ENCODE measurements at regions not wholly inside any gene's neighbourhood (a gene's known extent, or its start where the extent isn't known, plus 50 kb on each side); places are given as distances from the start of the nearest gene placed in this dataset.

DNA sequence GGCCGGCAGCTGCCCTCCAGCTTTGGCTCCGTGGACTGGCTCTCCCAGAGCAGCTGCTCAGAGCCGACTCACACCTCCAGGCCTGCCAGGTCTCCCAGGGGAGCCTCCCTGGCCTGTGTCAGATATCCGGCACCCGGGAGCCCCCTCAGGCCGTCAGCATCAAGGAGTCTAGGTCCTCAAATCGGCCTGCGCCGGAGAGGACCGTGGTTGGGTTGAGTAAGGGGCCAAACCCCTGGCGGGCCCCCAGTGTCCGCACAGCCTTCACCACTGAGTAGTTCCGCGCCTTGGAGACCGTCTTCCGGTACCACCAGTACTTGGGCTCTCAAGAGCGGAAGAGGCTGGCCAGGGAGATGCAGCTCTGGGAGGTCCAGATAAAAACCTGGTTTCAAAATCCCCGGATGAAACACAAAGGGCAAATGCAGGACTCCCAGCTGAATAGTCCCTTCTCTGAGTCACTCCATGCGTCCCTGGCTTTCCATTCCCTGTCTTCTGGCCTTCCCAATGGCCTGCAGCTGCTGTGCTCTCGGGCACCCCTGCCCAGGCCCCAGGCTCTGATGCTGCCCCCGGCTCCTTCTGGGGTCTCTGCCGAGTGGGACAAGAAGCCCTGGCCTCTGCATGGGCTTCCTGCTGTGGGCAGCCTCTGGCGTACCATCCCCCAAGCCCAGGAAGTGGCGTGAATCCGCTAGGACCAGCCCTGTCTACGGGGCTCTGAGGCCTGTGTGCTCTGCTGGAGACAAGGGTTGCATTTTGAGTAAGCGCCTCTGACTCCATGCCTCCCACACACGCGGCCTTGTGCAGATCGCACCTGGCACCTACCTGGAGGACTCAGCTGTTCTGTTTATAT, 245.1 kb upstream of the ATXN7L3B start:
- DNase-seq: peak in 2 of 10 donors; percentile 72 to 79
- intact Hi-C loops (cut with DNase I): no loop called here

DNA sequence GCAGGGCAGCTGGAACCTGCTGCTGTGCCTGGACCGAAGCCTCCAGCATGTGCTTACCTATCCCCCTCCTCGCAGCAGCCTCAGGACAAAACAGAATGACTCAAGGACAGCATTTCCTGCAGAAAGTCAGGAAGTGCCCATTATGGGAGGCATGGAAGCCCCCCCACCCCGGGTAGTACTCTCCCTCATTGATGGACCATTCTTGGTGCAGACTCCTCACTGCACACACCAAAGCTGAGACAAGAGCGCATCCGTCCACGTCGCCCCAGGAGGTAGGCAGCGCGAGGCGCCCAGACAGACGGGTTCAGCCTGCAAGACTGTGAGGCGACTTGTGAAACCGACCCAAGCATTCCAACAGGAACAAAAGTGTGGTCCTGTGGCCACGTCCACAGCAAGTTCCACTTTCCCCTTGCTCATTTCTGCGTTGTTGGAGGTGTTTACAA, 243.9 kb upstream of the ATXN7L3B start:
- intact Hi-C loops (cut with DNase I): no loop called here
- DNase-seq: peak in 2 of 10 donors; percentile 52 to 74

DNA sequence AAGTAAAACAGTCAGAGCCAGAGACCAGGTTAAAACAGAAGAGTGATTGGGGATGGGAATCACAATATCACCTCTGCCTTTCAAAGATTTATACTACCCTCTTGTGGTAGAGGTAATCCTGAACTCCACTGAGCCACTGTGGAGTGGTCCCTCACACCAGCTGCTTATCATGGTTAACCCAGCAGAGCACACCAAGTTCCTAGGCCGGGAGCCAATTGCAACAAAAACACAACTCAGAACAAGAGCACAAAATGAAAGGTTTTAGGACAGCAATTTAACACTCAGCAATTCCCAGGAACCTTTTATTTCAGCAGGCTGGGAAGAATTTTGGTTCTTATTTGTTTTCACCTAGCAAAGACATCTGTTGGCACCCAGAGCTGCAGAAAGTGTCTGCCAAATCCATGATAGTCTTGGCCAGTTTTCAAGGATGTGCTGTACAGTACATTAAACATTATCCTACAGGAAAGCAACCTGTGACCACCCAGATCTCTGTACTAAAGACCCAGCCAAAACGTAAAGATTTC, 220.5 kb upstream of the ATXN7L3B start:
- intact Hi-C loops (cut with DNase I): loop anchor here (10.0 kb wide), 1 partner anchor 382 kb away; no protein-coding TSS in a partner anchor
- peak in 6 of 10 donors; percentile 33 to 87 (median 62) for DNase-seq

DNA sequence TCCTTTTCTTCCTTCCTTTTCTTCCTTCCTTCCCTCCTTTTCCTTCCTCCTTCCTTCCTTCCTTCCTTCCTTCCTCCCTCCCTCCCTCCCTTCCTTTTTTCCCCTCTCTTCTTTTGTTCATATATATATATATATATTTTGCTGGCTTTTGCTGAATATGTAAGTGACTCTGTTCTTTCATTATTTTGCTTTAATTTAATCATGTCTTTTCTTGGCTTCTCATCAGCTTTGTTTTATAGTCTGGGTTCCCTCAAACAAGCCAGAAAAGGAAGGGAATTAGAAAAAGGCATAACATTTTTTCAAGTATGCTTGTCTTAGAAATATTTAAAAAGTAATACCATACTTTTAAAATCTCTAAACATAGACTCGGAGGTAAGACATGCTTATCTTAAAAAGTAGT, 219.9 kb upstream of the ATXN7L3B start:
- DNase-seq: no peak
- intact Hi-C loops (cut with DNase I): loop anchor here (10.0 kb wide), 1 partner anchor 383 kb away; no protein-coding TSS in a partner anchor

DNA sequence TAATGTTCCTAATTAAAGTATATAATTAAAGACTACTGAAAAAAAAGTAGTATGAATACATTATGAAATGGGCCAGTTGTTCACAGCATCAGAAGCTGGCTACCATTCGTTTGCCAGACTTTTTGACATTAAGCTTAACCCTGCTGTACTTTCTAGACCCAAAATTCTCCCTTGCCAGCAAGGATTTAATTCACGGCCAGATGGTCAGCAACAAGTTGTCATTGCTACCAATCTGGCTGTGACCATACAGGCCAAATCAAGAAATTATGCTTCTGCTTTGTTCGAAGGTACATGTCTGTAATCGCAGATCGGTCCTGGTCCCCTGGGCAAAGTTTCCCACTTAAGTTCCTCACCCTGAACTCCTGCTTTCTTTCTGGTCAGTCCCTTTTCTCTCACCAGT, 217.7 kb upstream of the ATXN7L3B start:
- intact Hi-C loops (cut with DNase I): loop anchor here (10.0 kb wide), 1 partner anchor 385 kb away; no protein-coding TSS in a partner anchor
- no peak for DNase-seq

DNA sequence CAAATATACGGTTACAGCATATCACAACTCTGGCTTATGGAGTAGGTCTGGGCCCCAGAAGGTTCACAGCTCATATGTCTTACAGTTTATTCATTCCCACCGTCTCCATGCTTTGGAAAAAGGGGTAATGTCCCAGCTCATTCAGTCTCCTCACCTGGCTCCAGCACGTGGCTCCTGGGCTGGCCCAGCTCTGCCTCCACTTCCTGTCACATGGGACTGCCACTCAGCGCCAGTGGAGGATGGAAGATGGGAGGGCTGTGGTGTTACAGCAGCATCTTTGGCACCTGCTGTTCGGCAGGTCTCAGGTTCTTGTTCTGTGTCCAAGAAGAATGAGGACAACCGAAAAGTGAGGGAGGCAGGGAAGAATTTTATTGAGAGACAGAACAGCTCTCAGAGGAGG, 216.3 kb upstream of the ATXN7L3B start:
- intact Hi-C loops (cut with DNase I): no loop called here
- peak in 1 of 10 donors; percentile 59 for DNase-seq

DNA sequence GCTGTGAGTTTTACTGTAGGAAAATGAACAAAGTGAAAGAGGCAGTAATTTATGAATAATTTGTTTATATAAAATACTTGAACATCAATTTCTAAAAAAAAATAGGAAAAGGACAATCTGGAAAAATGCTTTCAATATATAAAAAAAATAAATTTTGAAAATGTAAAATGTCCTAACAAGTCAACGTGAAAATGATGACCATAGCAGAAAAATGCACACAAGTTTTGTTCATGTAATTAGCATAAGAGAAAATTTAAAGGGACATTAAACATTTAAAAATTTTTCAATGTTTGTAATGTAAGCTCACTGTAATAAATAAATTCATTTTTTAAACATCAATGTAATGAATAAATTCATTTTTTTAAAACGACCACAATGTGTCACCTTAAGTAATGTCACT, 214.8 kb upstream of the ATXN7L3B start:
- intact Hi-C loops (cut with DNase I): no loop called here
- no peak for DNase-seq

DNA sequence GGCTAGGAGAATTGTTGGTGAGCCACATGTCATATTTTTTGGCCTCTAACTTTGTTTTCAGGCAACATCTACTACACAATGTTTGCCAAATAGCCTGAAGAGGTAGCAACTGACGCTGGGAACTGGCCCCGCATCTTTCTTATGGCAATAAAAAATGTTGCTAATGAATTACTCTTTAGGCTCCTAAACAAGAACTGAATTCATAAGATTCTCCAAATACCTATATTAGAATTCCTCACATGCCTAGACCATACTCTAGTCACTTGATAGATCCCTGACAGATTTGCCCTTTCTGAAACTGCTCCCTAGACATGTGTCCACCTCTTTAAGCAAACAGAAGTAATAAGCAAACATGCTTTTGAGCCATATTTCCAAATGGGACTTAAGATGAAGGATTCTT, 209.0 kb upstream of the ATXN7L3B start:
- intact Hi-C loops (cut with DNase I): no loop called here
- DNase-seq: no peak

DNA sequence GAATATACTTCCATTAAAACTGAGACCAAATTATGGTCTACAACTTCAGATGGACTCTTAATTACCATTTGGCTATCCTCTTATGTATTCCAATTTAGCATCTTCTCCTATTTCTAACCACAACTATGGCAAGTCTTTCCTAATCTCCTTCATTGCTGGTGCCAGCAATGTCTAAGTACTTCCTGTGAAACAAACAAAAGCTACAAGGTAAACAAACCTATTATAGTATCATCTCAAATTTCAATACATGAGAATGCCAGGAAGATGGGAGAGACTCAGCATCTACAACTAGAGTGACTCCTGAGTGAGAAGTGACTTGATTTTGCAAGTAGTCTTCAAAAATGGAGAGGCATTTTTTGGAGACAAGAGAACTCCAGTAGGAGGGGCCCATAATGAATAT, 202.9 kb upstream of the ATXN7L3B start:
- intact Hi-C loops (cut with DNase I): no loop called here
- DNase-seq: no peak

DNA sequence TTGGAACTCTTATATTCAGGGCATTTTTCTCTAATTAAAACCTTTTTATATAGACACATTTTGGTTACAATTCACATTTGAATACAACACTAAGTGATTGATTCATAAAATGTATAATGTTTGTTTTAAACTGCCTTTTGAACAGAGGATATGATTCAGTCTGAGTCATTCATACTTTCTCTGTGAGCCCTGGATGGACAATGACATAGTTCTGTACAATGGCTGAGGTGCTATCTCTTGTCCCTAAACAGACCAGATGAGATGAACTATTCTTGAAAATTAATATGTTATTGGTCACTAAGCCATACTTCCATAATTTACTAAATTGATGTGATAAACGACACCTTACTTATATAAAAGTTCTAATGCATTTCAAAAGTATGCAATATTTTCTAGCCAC, 199.7 kb upstream of the ATXN7L3B start:
- intact Hi-C loops (cut with DNase I): no loop called here
- DNase-seq: no peak

DNA sequence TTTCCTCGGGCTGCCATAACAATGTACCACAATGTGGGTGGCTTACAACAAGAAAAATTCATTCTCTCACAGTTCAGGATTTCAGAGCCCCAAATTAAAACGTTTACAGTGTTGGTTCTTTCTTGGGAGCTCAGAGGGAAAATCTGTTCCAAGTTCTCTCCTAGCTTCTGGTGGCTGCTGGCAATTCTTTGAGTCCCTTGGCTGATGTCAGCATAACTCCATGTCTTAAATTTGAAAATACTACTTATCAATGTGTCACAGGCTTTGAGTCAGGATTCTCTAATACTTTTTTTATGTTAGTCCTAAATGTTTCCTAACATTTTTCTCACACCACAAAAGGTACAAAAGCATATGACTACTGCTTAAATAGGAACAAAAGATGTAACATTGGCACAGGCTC, 198.4 kb upstream of the ATXN7L3B start:
- DNase-seq: no peak
- intact Hi-C loops (cut with DNase I): no loop called here

DNA sequence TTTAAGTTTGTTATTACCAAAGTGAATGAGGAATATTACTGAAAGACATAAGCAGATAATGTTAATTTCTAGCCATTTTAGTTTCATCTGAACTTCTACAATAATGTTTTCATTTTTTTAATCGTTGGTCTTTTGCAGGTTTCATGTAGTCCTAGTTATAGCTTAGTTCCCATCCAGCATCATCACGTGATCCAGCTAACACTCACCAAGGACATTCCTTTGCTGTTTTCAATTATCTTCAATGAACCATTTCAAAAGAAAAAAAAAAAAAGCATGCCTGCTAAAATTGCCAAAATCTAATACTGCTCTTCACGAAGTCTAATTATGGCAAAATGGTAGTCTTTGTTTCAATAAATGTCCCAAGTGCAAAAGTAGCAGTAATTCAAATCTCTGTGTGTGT, 187.7 kb upstream of the ATXN7L3B start:
- no peak for DNase-seq
- intact Hi-C loops (cut with DNase I): no loop called here

DNA sequence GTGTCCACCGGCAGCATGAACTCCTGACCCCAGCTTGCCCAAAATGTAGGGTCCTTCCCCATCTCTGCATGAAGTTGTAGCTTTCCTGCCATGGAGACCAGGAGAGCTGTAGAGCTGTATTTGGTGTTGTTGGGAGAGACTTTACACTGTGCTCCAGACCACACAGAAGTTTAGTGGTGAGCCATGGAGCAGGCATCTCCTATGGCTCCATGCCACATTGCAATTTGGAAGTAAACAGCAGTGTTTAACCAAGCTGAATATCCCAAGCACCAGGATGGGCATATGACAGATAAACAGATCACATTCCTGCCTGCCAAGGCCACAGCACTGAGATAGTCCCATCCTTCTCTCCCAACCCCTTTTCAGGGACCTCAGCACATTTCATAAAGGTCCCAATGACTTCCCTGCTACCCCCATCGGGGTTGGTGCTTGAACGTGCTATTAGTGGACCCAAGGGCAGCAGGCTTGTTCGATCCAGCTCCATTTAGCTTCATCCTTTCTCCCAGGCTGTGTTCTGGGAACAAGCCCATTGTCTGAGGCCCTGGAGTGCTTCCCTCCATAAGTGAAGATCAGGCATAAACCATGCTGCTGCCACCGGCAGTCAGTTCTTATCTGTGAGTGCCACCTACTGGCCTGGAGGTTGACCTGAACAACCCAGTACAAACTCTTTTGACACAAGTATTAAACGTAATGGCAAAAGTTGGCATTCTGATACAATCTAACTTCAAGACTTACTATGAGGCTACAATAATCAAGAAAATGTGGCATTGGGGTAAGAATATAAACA, 172.3 kb upstream of the ATXN7L3B start:
- DNase-seq: peak in 3 of 10 donors; percentile 23 to 83 (median 32)
- intact Hi-C loops (cut with DNase I): no loop called here

DNA sequence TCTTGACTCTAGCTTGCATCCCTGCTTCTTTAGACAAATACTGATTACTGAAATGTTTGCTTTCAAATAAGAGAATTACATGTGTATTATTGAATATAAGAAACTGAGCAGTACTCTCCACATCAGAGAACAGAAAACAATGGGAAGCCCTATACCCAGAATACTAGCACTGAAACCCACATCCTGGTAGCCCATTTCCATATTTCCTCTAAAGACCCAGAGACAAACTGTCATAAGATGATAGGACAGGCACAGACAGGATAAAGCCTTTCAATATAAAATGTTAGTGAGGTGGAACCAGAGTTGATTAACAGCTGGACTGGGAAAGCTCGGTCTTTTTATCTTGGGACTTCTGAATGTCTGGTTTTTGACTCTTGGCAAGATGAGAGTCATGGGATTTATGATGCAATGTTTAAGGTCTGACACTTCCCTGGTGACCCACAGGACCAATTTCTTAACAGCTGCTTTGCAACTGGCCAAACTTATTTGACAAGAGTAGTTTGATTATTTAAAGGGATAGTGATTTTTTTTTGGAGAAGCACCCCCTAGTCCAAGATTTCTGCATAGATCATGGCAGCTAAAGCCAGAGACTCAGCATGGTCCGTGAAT, 166.9 kb upstream of the ATXN7L3B start:
- intact Hi-C loops (cut with DNase I): no loop called here
- no peak for DNase-seq

DNA sequence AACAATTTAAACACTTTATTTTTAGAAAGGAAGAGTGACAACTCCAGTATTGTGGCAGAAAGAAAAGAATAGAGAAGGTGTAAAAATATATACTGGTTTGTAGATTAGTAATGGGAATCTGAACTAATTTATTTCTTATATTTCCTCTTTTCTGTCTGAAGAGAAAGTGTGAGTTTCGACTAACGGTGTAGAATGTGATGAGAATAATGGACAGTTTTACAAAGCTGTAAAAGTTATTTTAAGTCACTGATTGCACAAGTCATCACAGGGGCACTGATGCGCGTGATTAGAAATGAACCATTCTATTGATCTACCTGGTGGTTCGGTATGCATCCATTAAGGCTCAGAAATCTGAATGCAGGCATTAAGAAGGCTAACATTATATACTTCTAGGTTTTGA, 158.5 kb upstream of the ATXN7L3B start:
- intact Hi-C loops (cut with DNase I): no loop called here
- no peak for DNase-seq

DNA sequence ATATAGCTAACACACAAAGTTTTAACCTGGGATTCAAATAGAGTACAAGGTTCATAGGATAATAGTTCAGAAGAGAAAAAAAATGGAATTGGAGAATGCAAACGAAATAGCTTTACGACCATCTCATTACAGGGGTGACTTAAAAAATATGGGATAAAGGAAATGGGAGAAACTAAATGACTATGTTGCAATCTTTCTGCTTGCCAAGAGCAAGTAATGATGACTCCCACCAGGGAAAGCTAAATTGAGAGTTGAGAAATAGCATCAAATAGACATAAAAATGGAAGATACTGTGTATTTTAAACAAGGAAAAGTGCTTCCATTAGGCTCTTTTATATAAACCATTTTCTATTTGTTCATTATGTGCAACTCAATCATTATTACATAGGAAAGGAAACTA, 155.7 kb upstream of the ATXN7L3B start:
- DNase-seq: no peak
- intact Hi-C loops (cut with DNase I): no loop called here

DNA sequence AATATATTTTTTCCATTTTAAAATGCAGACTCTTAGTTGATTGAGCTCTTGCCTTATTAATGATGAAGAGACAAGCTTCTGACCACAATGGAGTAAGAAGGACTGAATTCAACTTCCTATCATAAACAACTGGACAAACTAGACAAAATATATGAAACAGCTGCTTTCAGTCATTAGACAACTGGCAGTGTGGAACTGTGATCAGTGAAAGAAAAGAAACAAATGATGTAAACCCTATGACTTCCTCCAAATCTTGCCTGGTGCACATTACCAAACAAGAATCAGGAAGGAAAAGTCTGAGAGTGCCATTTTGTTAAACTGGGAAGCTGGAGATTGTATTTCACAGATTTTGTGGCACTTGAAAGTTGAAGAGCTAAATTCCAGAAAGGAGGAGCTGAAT, 154.7 kb upstream of the ATXN7L3B start:
- no peak for DNase-seq
- intact Hi-C loops (cut with DNase I): no loop called here

DNA sequence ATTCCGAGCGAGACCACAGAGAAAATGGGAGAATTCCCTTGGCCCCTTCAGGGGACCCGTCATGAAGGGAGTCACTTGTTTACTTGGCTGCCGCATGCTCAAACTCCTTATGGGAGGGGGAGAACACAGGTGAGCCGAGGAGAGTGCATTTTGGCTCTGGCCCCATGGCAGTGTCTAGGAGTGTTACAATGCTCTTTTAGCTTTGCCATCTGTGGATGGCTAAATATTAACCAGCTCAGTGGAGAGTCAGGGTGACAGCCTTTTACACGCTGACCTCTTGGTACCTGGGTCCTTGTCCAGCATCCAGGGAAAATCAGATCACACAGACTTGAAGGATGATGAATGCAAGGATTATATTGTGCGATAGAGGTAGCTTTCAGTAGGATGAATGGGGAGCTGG, 146.4 kb upstream of the ATXN7L3B start:
- DNase-seq: no peak
- intact Hi-C loops (cut with DNase I): no loop called here

DNA sequence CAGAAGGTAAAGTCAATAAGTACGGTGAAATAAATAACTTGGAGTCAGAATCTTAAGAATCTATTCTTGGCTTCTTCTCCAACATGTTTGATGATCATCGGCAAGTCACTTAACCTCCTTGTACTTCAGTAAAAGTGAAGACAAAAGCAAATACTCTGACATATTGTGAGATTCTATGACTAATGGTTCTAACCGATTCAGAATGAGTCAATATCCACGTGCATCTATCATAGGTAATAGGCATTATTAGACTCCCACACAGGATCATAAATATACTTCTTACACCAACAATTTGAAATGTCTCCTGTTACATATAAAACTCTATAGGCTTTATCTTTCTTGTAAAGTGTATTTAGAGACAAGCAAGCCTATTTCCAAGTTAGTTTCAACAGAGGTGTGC, 144.4 kb upstream of the ATXN7L3B start:
- no peak for DNase-seq
- intact Hi-C loops (cut with DNase I): no loop called here

DNA sequence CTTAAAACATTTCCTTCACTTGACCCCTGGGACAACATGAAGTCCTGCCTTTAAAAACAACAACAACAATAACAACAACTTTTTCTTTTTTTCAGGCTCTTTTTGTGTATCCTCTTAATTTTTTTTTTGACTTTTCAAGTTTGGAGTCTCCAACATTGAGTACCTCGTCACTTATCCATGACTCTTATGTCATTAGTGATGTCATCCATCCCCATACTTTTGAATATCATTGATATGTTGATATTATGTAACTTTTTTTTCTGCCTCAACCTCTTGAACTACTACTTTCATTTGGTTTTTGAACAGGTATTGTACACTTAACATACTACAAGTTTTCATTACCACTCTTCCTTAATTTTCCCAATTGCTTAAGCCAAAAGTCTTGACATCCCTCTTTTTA, 143.0 kb upstream of the ATXN7L3B start:
- intact Hi-C loops (cut with DNase I): no loop called here
- DNase-seq: no peak

DNA sequence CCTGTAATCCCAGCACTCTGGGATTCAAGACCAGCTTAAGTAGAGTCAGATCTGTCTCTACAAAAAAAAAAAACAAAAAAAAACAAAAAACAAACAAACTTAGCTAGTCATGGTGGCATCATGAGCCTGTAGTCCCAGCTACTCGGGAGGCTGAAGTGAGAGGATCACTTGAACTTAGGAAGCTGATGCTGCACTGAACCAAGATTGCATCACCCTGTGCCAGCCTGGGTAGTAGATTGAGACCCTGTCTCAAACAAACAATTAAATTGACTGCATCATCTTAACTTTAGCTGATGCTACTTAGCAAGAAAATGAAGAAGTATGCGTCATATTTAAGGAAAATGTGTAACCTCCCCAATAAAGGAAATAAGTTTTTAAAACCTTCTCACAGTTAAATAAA, 136.6 kb upstream of the ATXN7L3B start:
- no peak for DNase-seq
- intact Hi-C loops (cut with DNase I): no loop called here

Measured in posterior cingulate gyrus (tissue), 11 donors.